Islet precursor cell (in vitro differentiated cells): ENCODE measurements at regions not wholly inside any gene's neighbourhood (a gene's known extent, or its start where the extent isn't known, plus 50 kb on each side); places are given as distances from the start of the nearest gene placed in this dataset.

Experiments
- DNase-seq: peaks from one replicate; pipeline ENCODE4 v3.0.0-alpha.2; 2018

- no peak for DNase-seq
Measured at GRCh38 chr5:159765760-159766517, 150.3 kb upstream of the ADRA1B start.

- DNase-seq, result no peak
Measured at GRCh38 chr5:159768243-159768642, 148.0 kb upstream of the ADRA1B start.

GRCh38 chr5:159772698-159773061 lies 143.6 kb upstream of the ADRA1B start:
- no peak for DNase-seq

GRCh38 chr5:159773062-159773924 lies 143.0 kb upstream of the ADRA1B start:
- peak; percentile 91 for DNase-seq

- peak; percentile 59 for DNase-seq
Measured at GRCh38 chr5:159774476-159775031, 141.7 kb upstream of the ADRA1B start.

- no peak for DNase-seq
Measured at GRCh38 chr5:159775890-159776289, 140.4 kb upstream of the ADRA1B start.

- DNase-seq, result no peak
Measured at GRCh38 chr5:159777049-159777660, 139.1 kb upstream of the ADRA1B start.

- DNase-seq, result no peak
Measured at GRCh38 chr5:159779481-159779880, 136.8 kb upstream of the ADRA1B start.

GRCh38 chr5:159780246-159780645 lies 136.0 kb upstream of the ADRA1B start:
- no peak for DNase-seq

GRCh38 chr5:159781626-159782157 lies 134.6 kb upstream of the ADRA1B start:
- DNase-seq, result peak; percentile 72

GRCh38 chr5:159782197-159782994 lies 133.9 kb upstream of the ADRA1B start:
- peak; percentile 30 for DNase-seq

- DNase-seq, result peak; percentile 21
Measured at GRCh38 chr5:159782995-159783300, 133.3 kb upstream of the ADRA1B start.

GRCh38 chr5:159783726-159784247 lies 132.5 kb upstream of the ADRA1B start:
- DNase-seq, result no peak

GRCh38 chr5:159784993-159785392 lies 131.3 kb upstream of the ADRA1B start:
- no peak for DNase-seq

- peak; percentile 26 for DNase-seq
Measured at GRCh38 chr5:159785656-159786055, 130.6 kb upstream of the ADRA1B start.

GRCh38 chr5:159786201-159786600 lies 130.1 kb upstream of the ADRA1B start:
- peak; percentile 15 for DNase-seq

- DNase-seq, result peak; percentile 32
Measured at GRCh38 chr5:159786901-159787691, 129.2 kb upstream of the ADRA1B start.

GRCh38 chr5:159787837-159788236 lies 128.4 kb upstream of the ADRA1B start:
- DNase-seq, result peak; percentile 19

- peak; percentile 32 for DNase-seq
Measured at GRCh38 chr5:159788835-159789331, 127.4 kb upstream of the ADRA1B start.

- DNase-seq, result no peak
Measured at GRCh38 chr5:159792180-159792579, 124.1 kb upstream of the ADRA1B start.
